ENCODE measurements at regions not wholly inside any gene's neighbourhood (a gene's known extent, or its start where the extent isn't known, plus 50 kb on each side); places are given as distances from the start of the nearest gene placed in this dataset.

DNA sequence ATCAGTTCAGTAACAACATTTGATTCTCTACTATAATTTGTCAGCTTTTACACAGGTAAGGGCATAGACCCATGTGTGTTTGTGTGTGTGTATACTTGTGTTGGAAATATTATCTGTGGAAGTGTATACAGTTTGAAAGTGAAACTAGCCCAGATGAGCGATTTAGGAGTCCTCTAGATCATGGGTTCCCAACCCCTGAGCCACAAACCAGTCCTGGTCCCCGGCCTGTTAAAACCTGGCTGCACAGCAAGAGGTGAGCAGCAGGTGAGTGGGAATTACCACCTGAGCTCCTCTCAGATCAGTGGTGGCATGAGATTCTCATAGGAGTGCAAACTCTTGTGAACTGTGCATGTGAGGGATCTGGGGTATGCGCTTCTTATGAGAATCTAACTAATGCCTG is 1221.5 kb upstream of the SORCS1 start:
- Histone ChIP-seq H3K4me3 (no peak overlapping the region), H3K27ac (ENCODE audit: low read depth) (no peak overlapping the region), H3K27me3 (ENCODE audit: insufficient read depth) (no peaks in the 10 kb centered on the region), H3K79me2 (replicated peaks; ENCODE audit: insufficient read depth) (no peaks in the 10 kb centered on the region), H3F3A (replicated peaks; ENCODE audit: low read depth) (no peaks in the 10 kb centered on the region), H4K20me1 (replicated peaks; ENCODE audit: insufficient read depth) (no peaks in the 10 kb centered on the region), H3K9me2 (ENCODE audit: insufficient read depth) (peaks cover 3% of the 10 kb centered on the region; the same call in 1 of the 2 replicates), H3K4me2 (no peak overlapping the region), H3K36me3 (ENCODE audit: insufficient read depth) (no peaks in the 10 kb centered on the region), H3K4me1 (ENCODE audit: insufficient read depth) (peaks cover 7% of the 10 kb centered on the region), H2AFZ (0 out of 2 replicates have a peak overlapping the region, but pooled peaks have one; percentile 32)
- Mint-ChIP-seq H3K4me3 (no peak overlapping the region), H3K36me3 (ENCODE audit: low read depth) (no peaks in the 10 kb centered on the region), H3K27me3 (ENCODE audit: insufficient read depth, low read depth, poor library complexity) (no peaks in the 10 kb centered on the region), H3K4me1 (peaks cover 5% of the 10 kb centered on the region), H3K9me3 (no peaks in the 10 kb centered on the region), H3K27ac (no peak overlapping the region)
- no peak for DNase-seq (ENCODE audit: low spot score)
- ATAC-seq: no peak
- TF ChIP-seq, protein P1, sequence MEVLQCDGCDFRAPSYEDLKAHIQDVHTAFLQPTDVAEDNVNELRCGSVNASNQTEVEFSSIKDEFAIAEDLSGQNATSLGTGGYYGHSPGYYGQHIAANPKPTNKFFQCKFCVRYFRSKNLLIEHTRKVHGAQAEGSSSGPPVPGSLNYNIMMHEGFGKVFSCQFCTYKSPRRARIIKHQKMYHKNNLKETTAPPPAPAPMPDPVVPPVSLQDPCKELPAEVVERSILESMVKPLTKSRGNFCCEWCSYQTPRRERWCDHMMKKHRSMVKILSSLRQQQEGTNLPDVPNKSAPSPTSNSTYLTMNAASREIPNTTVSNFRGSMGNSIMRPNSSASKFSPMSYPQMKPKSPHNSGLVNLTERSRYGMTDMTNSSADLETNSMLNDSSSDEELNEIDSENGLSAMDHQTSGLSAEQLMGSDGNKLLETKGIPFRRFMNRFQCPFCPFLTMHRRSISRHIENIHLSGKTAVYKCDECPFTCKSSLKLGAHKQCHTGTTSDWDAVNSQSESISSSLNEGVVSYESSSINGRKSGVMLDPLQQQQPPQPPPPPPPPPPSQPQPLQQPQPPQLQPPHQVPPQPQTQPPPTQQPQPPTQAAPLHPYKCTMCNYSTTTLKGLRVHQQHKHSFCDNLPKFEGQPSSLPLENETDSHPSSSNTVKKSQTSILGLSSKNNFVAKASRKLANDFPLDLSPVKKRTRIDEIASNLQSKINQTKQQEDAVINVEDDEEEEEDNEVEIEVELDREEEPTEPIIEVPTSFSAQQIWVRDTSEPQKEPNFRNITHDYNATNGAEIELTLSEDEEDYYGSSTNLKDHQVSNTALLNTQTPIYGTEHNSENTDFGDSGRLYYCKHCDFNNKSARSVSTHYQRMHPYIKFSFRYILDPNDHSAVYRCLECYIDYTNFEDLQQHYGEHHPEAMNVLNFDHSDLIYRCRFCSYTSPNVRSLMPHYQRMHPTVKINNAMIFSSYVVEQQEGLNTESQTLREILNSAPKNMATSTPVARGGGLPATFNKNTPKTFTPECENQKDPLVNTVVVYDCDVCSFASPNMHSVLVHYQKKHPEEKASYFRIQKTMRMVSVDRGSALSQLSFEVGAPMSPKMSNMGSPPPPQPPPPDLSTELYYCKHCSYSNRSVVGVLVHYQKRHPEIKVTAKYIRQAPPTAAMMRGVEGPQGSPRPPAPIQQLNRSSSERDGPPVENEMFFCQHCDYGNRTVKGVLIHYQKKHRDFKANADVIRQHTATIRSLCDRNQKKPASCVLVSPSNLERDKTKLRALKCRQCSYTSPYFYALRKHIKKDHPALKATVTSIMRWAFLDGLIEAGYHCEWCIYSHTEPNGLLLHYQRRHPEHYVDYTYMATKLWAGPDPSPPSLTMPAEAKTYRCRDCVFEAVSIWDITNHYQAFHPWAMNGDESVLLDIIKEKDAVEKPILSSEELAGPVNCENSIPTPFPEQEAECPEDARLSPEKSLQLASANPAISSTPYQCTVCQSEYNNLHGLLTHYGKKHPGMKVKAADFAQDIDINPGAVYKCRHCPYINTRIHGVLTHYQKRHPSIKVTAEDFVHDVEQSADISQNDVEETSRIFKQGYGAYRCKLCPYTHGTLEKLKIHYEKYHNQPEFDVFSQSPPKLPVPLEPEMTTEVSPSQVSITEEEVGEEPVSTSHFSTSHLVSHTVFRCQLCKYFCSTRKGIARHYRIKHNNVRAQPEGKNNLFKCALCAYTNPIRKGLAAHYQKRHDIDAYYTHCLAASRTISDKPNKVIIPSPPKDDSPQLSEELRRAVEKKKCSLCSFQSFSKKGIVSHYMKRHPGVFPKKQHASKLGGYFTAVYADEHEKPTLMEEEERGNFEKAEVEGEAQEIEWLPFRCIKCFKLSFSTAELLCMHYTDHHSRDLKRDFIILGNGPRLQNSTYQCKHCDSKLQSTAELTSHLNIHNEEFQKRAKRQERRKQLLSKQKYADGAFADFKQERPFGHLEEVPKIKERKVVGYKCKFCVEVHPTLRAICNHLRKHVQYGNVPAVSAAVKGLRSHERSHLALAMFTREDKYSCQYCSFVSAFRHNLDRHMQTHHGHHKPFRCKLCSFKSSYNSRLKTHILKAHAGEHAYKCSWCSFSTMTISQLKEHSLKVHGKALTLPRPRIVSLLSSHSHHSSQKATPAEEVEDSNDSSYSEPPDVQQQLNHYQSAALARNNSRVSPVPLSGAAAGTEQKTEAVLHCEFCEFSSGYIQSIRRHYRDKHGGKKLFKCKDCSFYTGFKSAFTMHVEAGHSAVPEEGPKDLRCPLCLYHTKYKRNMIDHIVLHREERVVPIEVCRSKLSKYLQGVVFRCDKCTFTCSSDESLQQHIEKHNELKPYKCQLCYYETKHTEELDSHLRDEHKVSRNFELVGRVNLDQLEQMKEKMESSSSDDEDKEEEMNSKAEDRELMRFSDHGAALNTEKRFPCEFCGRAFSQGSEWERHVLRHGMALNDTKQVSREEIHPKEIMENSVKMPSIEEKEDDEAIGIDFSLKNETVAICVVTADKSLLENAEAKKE (CRISPR knock-in tag; IDR thresholded peaks at IDR 0.05): no peak
- TF ChIP-seq ZNF114 (CRISPR knock-in tag; IDR thresholded peaks at IDR 0.05) (no peak), POLR2AphosphoS5 (IDR thresholded peaks at IDR 0.05; ENCODE audit: low read depth) (no peak), CREB1 (CRISPR knock-in tag; IDR thresholded peaks at IDR 0.05; ENCODE audit: low read depth) (no peak), EZH2 (IDR thresholded peaks at IDR 0.05; ENCODE audit: low read depth, unreplicated experiment) (no peak), NANOG (IDR thresholded peaks at IDR 0.05; ENCODE audit: borderline replicate concordance) (no peak), STAT1 (IDR thresholded peaks at IDR 0.05; ENCODE audit: unreplicated experiment) (no peak), REST (IDR thresholded peaks at IDR 0.05; ENCODE audit: unreplicated experiment) (no peak), JUNB (IDR thresholded peaks at IDR 0.05; ENCODE audit: unreplicated experiment) (no peak), EZH2phosphoT487 (IDR thresholded peaks at IDR 0.05; ENCODE audit: unreplicated experiment) (no peak), ZNF331 (CRISPR knock-in tag; IDR thresholded peaks at IDR 0.05; ENCODE audit: low read depth) (no peak)
- TF ChIP-seq, protein P2, sequence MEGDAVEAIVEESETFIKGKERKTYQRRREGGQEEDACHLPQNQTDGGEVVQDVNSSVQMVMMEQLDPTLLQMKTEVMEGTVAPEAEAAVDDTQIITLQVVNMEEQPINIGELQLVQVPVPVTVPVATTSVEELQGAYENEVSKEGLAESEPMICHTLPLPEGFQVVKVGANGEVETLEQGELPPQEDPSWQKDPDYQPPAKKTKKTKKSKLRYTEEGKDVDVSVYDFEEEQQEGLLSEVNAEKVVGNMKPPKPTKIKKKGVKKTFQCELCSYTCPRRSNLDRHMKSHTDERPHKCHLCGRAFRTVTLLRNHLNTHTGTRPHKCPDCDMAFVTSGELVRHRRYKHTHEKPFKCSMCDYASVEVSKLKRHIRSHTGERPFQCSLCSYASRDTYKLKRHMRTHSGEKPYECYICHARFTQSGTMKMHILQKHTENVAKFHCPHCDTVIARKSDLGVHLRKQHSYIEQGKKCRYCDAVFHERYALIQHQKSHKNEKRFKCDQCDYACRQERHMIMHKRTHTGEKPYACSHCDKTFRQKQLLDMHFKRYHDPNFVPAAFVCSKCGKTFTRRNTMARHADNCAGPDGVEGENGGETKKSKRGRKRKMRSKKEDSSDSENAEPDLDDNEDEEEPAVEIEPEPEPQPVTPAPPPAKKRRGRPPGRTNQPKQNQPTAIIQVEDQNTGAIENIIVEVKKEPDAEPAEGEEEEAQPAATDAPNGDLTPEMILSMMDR (conservative IDR thresholded peaks at IDR 0.05; ENCODE audit: low read depth in 2 of 2): no peak
- TF ChIP-seq, protein P3, sequence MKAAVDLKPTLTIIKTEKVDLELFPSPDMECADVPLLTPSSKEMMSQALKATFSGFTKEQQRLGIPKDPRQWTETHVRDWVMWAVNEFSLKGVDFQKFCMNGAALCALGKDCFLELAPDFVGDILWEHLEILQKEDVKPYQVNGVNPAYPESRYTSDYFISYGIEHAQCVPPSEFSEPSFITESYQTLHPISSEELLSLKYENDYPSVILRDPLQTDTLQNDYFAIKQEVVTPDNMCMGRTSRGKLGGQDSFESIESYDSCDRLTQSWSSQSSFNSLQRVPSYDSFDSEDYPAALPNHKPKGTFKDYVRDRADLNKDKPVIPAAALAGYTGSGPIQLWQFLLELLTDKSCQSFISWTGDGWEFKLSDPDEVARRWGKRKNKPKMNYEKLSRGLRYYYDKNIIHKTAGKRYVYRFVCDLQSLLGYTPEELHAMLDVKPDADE (IDR thresholded peaks at IDR 0.05): no peak

Data from GM23338 (cell line).